ENCODE measurements at regions not wholly inside any gene's neighbourhood (a gene's known extent, or its start where the extent isn't known, plus 50 kb on each side); places are given as distances from the start of the nearest gene placed in this dataset.

DNA sequence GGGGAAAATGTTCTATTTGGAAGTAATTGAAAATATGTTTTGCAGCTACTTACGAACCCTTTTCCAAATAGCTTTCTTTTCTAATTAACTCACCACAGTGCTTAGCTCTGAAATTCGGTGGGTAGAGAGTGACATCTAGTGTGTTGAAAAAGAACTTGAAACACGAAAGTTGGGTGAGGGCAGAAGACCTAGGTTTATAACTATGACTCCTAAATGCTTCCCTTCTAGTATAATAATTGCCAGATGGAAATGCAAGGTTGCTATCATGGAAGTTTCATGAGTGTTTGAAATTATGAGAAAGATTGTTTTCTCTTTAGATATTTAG lies 77.3 kb upstream of the NOCT start:
- TF ChIP-seq, protein P1, sequence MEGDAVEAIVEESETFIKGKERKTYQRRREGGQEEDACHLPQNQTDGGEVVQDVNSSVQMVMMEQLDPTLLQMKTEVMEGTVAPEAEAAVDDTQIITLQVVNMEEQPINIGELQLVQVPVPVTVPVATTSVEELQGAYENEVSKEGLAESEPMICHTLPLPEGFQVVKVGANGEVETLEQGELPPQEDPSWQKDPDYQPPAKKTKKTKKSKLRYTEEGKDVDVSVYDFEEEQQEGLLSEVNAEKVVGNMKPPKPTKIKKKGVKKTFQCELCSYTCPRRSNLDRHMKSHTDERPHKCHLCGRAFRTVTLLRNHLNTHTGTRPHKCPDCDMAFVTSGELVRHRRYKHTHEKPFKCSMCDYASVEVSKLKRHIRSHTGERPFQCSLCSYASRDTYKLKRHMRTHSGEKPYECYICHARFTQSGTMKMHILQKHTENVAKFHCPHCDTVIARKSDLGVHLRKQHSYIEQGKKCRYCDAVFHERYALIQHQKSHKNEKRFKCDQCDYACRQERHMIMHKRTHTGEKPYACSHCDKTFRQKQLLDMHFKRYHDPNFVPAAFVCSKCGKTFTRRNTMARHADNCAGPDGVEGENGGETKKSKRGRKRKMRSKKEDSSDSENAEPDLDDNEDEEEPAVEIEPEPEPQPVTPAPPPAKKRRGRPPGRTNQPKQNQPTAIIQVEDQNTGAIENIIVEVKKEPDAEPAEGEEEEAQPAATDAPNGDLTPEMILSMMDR (IDR thresholded peaks at IDR 0.05): peak; percentile 43 to 68 (median 56)
- TF ChIP-seq POLR2A (IDR thresholded peaks at IDR 0.05): no peak
- Histone ChIP-seq H3K4me3 (no peak overlapping the region), H3K9me3 (no peaks in the 10 kb centered on the region), H3K4me1 (peaks cover 0 to 9% of the 10 kb centered on the region in 2 donors), H3K27me3 (no peaks in the 10 kb centered on the region), H3K36me3 (no peaks in the 10 kb centered on the region), H3K27ac (no peak overlapping the region)
- intact Hi-C loops (cut with DNase I; ENCODE audit: low total_unique reads): no loop called here
- DNase-seq: no peak

DNA sequence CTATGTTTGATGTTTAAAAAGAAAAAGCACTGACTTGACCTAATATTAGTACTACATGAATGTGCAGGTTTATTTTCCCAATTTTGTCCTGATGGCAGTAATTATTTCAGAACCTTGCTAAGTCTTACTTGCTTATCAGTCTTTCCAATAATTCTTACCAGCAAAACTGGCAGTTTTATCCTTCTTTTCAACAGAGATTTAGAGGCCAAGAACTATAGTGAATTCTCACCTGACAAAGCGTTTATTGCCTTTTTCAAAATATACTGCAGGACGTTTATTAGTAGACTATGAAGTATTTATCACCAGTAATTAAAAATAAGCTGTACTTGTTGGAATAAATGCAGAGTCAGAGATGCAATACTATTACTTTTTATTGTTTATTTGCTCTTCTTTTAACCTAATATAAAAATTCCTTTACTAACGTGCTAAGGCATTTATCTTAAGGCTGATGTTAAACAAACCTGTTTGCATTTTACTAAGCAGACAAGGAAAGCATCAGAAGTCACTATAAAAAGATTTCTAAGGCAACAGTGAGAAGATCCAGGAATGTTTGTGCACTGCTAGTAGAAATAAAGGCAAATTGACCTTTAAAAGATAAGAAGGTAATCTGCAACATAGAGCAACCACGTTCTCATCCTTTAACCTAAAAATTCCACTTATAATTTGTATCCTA lies 80.3 kb upstream of the NOCT start:
- Histone ChIP-seq H3K36me3 (no peaks in the 10 kb centered on the region), H3K9me3 (no peaks in the 10 kb centered on the region), H3K4me1 (peaks cover 0 to 9% of the 10 kb centered on the region in 2 donors), H3K27me3 (no peaks in the 10 kb centered on the region), H3K27ac (no peak overlapping the region), H3K4me3 (no peak overlapping the region)
- intact Hi-C loops (cut with DNase I; ENCODE audit: low total_unique reads): no loop called here
- DNase-seq: no peak
- no peak for TF ChIP-seq POLR2A (IDR thresholded peaks at IDR 0.05)
- TF ChIP-seq, protein P1 (IDR thresholded peaks at IDR 0.05): no peak

DNA sequence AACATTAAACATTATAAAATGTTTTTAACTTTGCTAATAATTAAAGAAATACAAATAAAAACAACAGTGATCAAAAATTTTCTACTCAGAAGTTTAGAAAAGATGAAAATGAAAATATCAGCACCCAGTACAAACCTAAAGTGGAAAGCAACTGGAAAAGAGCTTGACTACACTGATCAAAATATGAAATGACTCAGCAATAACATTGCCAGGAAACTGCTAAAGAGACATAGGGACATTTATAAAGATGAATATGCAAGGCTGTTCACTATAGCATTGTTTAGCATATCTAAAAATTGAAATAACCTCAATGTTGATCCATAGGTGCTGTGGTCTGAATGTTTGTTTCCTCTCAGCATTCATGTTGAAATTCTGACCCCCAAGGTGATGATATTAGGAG lies 88.5 kb upstream of the NOCT start:
- TF ChIP-seq, protein P1 (IDR thresholded peaks at IDR 0.05): no peak
- no peak for TF ChIP-seq POLR2A (IDR thresholded peaks at IDR 0.05)
- H3K4me1 ChIP-seq: no peaks in the 10 kb centered on the region
- no peak for DNase-seq
- intact Hi-C loops (cut with DNase I; ENCODE audit: low total_unique reads): no loop called here
- H3K9me3 ChIP-seq: no peaks in the 10 kb centered on the region
- no peak overlapping the region for H3K27ac ChIP-seq
- no peaks in the 10 kb centered on the region for H3K27me3 ChIP-seq
- H3K36me3 ChIP-seq: no peaks in the 10 kb centered on the region
- no peak overlapping the region for H3K4me3 ChIP-seq

DNA sequence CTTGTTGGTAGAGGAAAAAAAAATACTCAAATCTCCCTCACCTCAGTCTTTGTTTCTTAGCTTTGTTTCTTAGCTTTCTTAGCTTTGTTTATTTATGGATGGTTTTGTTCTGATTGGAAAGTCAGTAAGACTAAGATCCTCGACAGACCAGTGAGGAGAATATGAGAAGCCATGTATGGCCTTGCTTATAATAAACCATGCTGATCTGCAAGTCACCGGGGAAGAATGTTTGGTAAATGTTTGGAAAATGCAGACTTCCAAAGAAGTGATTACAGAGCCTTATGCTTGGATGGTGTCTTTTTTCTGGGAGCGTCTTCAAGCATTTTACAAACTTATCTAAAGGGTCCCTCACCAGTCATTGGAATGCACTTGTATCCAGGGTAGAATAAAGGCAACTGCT lies 90.1 kb upstream of the NOCT start:
- no peaks in the 10 kb centered on the region for H3K27me3 ChIP-seq
- intact Hi-C loops (cut with DNase I; ENCODE audit: low total_unique reads): no loop called here
- no peaks in the 10 kb centered on the region for H3K4me1 ChIP-seq
- H3K4me3 ChIP-seq: no peak overlapping the region
- H3K27ac ChIP-seq: no peak overlapping the region
- no peaks in the 10 kb centered on the region for H3K36me3 ChIP-seq
- no peaks in the 10 kb centered on the region for H3K9me3 ChIP-seq
- TF ChIP-seq, protein P1 (IDR thresholded peaks at IDR 0.05): no peak
- no peak for TF ChIP-seq POLR2A (IDR thresholded peaks at IDR 0.05)
- no peak for DNase-seq

DNA sequence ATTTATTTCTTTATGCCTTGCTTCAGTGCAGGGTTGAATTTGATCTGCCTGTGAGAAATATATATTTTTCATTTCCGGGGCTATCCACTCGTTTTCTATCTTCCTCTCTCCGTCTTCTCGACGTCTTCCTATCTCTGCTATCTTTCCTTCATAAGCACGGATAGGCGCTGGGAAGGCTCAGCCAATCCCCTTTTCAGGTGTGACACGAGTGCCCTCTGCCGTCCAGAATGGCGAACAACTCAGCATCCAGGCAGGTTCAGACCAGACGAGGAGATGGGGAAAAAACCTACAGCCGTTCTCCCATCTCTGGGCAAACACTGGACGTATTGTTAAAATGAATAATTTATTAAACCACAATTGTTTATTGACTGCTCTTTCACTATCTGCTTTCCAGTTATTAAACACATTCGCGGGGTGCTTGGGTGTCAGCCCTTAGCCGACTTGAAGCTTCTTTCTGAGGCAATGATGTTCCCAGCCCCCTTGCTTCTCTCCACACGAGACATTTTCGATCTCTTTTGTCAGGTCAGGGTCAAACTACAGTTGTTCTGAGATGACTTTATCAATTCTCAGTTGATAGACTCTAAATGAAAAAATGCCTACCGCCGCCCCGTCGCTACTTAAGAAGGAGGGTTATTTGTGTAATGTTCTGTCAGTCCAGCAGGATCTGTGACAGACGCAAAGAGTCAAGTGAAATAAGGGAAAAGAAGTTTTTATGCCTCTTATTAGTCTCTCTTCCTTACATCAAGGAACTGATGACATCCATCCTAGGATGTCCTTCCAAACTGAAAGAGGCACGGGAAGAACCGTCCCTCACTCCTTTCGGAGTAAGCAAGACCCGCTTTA lies 96.3 kb upstream of the NOCT start:
- Histone ChIP-seq H3K36me3 (no peaks in the 10 kb centered on the region), H3K9me3 (no peaks in the 10 kb centered on the region), H3K4me1 (no peaks in the 10 kb centered on the region), H3K27me3 (no peaks in the 10 kb centered on the region), H3K4me3 (no peak overlapping the region), H3K27ac (no peak overlapping the region)
- intact Hi-C loops (cut with DNase I; ENCODE audit: low total_unique reads): no loop called here
- TF ChIP-seq, protein P1 (IDR thresholded peaks at IDR 0.05): peak; percentile 40 to 66 (median 54)
- TF ChIP-seq POLR2A (IDR thresholded peaks at IDR 0.05): no peak
- peak; percentile 47 to 86 for DNase-seq

Data from uterus (tissue), 3 donors.